C4-2B (cell line): ENCODE measurements at regions not wholly inside any gene's neighbourhood (a gene's known extent, or its start where the extent isn't known, plus 50 kb on each side); places are given as distances from the start of the nearest gene placed in this dataset.

ENCODE experiments used
- H3K27ac ChIP-seq: fragments of 450-650 bp; 2 replicates; pipeline ENCODE4 v1.5.1; 2017
- ZFX ChIP-seq: fragments of 450-650 bp; IDR thresholded peaks from 2 replicates; pipeline ENCODE4 v1.6.1; 2017
- TF ChIP-seq, protein P1 (sequence below): fragments of 450-650 bp; conservative IDR thresholded peaks from 2 replicates; pipeline ENCODE4 v1.5.1; 2017; ENCODE audit warnings: mild to moderate bottlenecking

DNA sequence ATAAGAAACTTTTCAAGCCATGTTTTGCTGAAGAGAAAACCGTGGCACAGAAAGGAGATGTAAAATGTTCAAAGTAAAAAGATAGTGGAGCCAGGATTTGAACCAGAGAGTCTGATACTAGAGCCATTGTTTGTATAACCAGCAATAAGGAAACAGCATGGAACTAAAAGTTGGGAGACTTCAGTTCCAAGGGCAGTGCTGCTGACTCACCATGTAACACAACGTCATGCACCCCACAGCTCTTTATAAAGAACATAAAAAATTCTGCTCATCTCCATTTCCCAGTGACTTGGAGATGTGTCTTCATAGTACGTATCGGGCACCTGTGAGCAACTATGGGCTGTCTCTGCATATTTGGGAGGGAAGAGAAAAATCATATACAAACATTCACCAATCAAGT, 353.0 kb upstream of the PIK3C3 start:
- no peak overlapping the region for H3K27ac ChIP-seq
- no peak for TF ChIP-seq ZFX
- TF ChIP-seq, protein P1, sequence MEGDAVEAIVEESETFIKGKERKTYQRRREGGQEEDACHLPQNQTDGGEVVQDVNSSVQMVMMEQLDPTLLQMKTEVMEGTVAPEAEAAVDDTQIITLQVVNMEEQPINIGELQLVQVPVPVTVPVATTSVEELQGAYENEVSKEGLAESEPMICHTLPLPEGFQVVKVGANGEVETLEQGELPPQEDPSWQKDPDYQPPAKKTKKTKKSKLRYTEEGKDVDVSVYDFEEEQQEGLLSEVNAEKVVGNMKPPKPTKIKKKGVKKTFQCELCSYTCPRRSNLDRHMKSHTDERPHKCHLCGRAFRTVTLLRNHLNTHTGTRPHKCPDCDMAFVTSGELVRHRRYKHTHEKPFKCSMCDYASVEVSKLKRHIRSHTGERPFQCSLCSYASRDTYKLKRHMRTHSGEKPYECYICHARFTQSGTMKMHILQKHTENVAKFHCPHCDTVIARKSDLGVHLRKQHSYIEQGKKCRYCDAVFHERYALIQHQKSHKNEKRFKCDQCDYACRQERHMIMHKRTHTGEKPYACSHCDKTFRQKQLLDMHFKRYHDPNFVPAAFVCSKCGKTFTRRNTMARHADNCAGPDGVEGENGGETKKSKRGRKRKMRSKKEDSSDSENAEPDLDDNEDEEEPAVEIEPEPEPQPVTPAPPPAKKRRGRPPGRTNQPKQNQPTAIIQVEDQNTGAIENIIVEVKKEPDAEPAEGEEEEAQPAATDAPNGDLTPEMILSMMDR: no peak

DNA sequence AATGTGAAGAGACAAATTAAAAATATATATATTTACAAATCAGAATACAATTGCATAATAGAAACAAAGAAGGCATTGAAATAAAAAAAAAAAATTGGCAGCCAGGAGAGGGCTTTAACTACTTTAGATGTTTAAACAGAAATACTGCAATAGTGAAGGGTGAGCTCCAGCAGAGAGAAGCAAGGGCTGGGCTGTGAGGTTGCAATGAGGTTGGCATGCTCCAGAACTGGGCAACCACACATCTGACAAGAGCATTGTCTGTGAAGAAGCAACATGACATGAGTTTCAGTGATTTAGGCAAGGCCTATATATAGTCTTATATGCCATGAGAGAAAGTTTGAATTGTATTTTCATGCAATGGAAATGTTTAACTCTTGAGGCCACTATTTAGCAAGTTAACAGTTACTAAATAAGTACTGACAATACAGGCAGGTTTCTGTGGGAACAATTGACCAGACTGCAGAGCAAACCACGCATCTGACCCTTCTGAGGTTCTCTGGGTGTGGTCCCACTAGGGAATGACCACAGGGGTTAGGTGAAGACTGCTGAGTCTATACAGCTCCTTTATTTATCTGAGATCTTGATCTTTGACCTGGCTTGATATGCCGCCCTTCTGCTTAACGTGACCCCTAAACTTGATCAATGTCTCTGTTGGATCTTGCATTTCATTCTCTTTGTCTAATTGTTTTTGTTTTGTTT, 354.2 kb upstream of the PIK3C3 start:
- TF ChIP-seq, protein P1: no peak
- no peak for TF ChIP-seq ZFX

GRCh38 chr18:41599466-41599865, 355.6 kb upstream of the PIK3C3 start:
- TF ChIP-seq, protein P1: no peak
- no peak for TF ChIP-seq ZFX
- no peak overlapping the region for H3K27ac ChIP-seq

More for the DNA sequence above, 354.2 kb upstream of the PIK3C3 start:
- no peak overlapping the region for H3K27ac ChIP-seq

- no peak overlapping the region for H3K27ac ChIP-seq
- TF ChIP-seq ZFX: no peak
- TF ChIP-seq, protein P1: no peak
Measured at GRCh38 chr18:41594582-41594981, 360.5 kb upstream of the PIK3C3 start.

DNA sequence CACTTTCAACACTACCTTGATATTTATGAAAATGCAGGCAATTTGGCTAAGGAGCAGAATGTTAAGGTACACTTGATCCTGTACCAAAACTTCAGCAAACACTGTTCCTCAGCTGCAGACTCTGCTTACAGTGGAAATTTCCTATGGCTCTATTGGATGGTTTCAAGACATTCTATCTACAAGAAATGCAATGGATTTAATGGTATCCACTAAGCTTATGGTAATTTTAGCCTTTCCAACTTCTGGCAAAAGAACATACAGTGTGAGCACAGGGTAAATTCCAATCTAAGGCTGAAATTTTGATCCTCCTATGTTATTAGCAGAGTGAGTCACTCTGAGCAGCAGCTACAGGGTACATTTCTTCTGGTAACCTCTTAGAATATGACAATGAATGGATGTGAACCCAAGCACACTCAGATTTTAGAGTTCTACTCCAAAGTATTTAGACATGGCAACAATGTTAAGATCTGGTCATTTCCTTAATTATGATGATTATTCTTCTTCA, 361.8 kb upstream of the PIK3C3 start:
- no peak overlapping the region for H3K27ac ChIP-seq
- TF ChIP-seq ZFX: no peak
- TF ChIP-seq, protein P1: no peak

DNA sequence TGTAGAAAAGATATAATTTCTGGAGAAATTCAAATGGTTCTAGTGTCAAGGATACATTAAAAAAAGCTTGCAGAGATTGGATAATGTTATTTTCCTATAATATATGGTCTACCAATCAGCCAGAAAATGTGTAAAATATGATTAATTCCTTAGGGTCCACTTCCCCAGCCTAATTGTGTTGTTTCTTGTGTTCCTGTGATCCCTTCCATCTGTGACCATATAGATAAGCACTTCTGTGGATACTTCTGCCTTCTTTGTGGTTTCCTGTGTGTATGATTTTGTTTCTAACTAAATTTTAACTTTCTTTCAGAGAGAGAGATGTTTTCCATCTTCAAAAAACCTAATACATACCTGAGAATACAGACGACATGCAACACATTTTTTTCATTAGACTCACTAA, 367.1 kb upstream of the PIK3C3 start:
- H3K27ac ChIP-seq: no peak overlapping the region
- TF ChIP-seq, protein P1: no peak
- TF ChIP-seq ZFX: no peak

DNA sequence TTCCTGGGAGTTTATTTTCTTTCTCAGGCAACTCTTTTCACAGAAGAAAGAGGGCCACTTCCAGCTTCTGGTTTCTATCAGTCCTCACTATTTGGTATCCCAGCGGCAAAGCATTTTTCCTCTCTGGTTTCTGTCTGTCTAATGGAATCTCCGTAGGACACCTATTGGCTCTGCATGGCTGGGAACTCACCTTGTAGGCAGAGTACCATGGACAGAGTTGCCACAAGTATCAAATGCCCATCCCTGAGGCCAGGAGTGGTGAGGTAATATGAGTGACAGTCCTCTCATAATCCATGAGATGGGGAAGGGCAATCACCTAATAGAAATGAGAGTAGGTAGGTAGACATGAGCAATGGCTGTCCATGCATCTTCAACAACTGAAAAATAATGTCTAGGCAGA, 369.5 kb upstream of the PIK3C3 start:
- H3K27ac ChIP-seq: no peak overlapping the region
- TF ChIP-seq, protein P1: no peak
- no peak for TF ChIP-seq ZFX
